CD14-positive monocyte (primary cell): ENCODE measurements at regions not wholly inside any gene's neighbourhood (a gene's known extent, or its start where the extent isn't known, plus 50 kb on each side); places are given as distances from the start of the nearest gene placed in this dataset.

Experiments
- DNase-seq, 3 donors: peaks; one replicate each; pipeline ENCODE4 v3.0.0-alpha.2; 2011 to 2022
- H2AFZ ChIP-seq: 2 replicates; pipeline ENCODE4 v1.6.0; 2012; ENCODE audit warnings: mild to moderate bottlenecking, low read depth, low read length, inconsistent platforms; ENCODE audit not compliant: insufficient read depth, poor library complexity, severe bottlenecking
- H3K27ac ChIP-seq, 2 donors: 1 replicate in 1 of 2; 2 replicates in 1 of 2; pipeline ENCODE4 v1.5.1; 2012 to 2013; ENCODE audit warnings: low read length in 2 of 2, control low read depth in 1 of 2, inconsistent platforms in 1 of 2, low read depth in 1 of 2, mild to moderate bottlenecking in 1 of 2
- H3K27me3 ChIP-seq, 2 donors: one replicate each; pipeline versions ENCODE4 v1.6.0 to v1.6.1; 2011 to 2013; ENCODE audit warnings: low read length in 2 of 2; ENCODE audit not compliant: control insufficient read depth in 2 of 2, insufficient read depth in 2 of 2
- H3K36me3 ChIP-seq, 2 donors: replicated peaks in 1 of 2; 1 replicate in 1 of 2; 2 replicates in 1 of 2; pipeline versions ENCODE4 v1.5.1 to v1.6.1; 2012 to 2013; ENCODE audit warnings: low read length in 2 of 2, control low read depth in 1 of 2, inconsistent platforms in 1 of 2, mild to moderate bottlenecking in 1 of 2; ENCODE audit not compliant: insufficient read depth in 2 of 2, control insufficient read depth in 1 of 2
- H3K4me1 ChIP-seq, 2 donors: 1 replicate in 1 of 2; 2 replicates in 1 of 2; pipeline versions ENCODE4 v1.5.1 to v1.6.1; 2012 to 2013; ENCODE audit warnings: low read length in 2 of 2, control low read depth in 1 of 2, inconsistent platforms in 1 of 2, mild to moderate bottlenecking in 1 of 2, moderate library complexity in 1 of 2; ENCODE audit not compliant: insufficient read depth in 2 of 2, control insufficient read depth in 1 of 2
- H3K4me2 ChIP-seq: replicated peaks from 2 replicates; pipeline ENCODE3; 2012; ENCODE audit warnings: low read length, moderate library complexity, mild to moderate bottlenecking; ENCODE audit not compliant: poor library complexity, severe bottlenecking; ENCODE audit errors: extremely low read depth
- H3K4me3 ChIP-seq, 3 experiments: fragments of 200-600 bp in 1 of 3; sonication (generic) in 1 of 3; replicated peaks in 1 of 3; 1 replicate in 2 of 3; 2 replicates in 1 of 3; pipeline ENCODE4 v1.5.1; 2011 to 2013; ENCODE audit warnings: low read length in 3 of 3, mild to moderate bottlenecking in 3 of 3, control low read depth in 2 of 3, low read depth in 2 of 3, inconsistent platforms in 1 of 3, moderate library complexity in 1 of 3
- H3K79me2 ChIP-seq: 2 replicates; pipeline ENCODE4 v1.6.0; 2012; ENCODE audit warnings: mild to moderate bottlenecking, control low read depth, inconsistent platforms, low read length, moderate library complexity; ENCODE audit not compliant: insufficient read depth
- H3K9ac ChIP-seq: 2 replicates; pipeline ENCODE4 v1.6.0; 2017; ENCODE audit warnings: low read length, mild to moderate bottlenecking; ENCODE audit not compliant: insufficient read depth, poor library complexity, severe bottlenecking
- H3K9me3 ChIP-seq, 2 donors: replicated peaks in 1 of 2; 1 replicate in 1 of 2; 2 replicates in 1 of 2; pipeline versions ENCODE4 v1.5.1 to v1.6.1; 2012 to 2013; ENCODE audit warnings: low read length in 2 of 2, control low read depth in 1 of 2; ENCODE audit not compliant: control insufficient read depth in 1 of 2, insufficient read depth in 1 of 2
- H4K20me1 ChIP-seq: 2 replicates; pipeline ENCODE4 v1.6.0; 2012; ENCODE audit warnings: mild to moderate bottlenecking, low read length, control low read depth, moderate library complexity; ENCODE audit not compliant: insufficient read depth
- H3K27ac Mint-ChIP-seq, 7 donors: one replicate each; pipeline ENCODE4 v1.8.0; 2020; ENCODE audit warnings: mild to moderate bottlenecking in 7 of 7, mixed read lengths in 7 of 7, moderate library complexity in 6 of 7, inconsistent platforms in 2 of 7
- H3K27me3 Mint-ChIP-seq, 3 donors: one replicate each; pipeline ENCODE4 v1.8.0; 2021 to 2022; ENCODE audit warnings: low read depth in 3 of 3, mild to moderate bottlenecking in 3 of 3, mixed read lengths in 3 of 3, moderate library complexity in 3 of 3, inconsistent platforms in 1 of 3
- H3K36me3 Mint-ChIP-seq, 2 donors: one replicate each; pipeline ENCODE4 v1.8.0; 2020; ENCODE audit warnings: mixed read lengths in 2 of 2, inconsistent platforms in 1 of 2, mild to moderate bottlenecking in 1 of 2
- H3K4me1 Mint-ChIP-seq: one replicate; pipeline ENCODE4 v1.8.0; 2020; ENCODE audit warnings: mild to moderate bottlenecking, mixed read lengths
- H3K4me3 Mint-ChIP-seq, 2 donors: one replicate each; pipeline ENCODE4 v1.8.0; 2020; ENCODE audit warnings: mild to moderate bottlenecking in 2 of 2, mixed read lengths in 2 of 2, moderate library complexity in 1 of 2
- H3K9me3 Mint-ChIP-seq, 7 donors: one replicate each; pipeline ENCODE4 v1.8.0; 2020 to 2022; ENCODE audit warnings: mixed read lengths in 7 of 7, mild to moderate bottlenecking in 6 of 7, moderate library complexity in 6 of 7, inconsistent platforms in 2 of 7
- CTCF ChIP-seq: fragments of 200-600 bp; IDR thresholded peaks from one replicate; pipeline ENCODE4 v1.8.0; 2022; ENCODE audit warnings: antibody characterized with exemption, mild to moderate bottlenecking
- WGBS: methylation state at CpG from one replicate; pipeline ENCODE4 v1.1.5; 2013; ENCODE audit warnings: missing lambda C conversion rate; ENCODE audit not compliant: insufficient coverage; 5-methylcytosine and 5-hydroxymethylcytosine counted together
- intact Hi-C, 2 donors: fragments of 100-400 bp; cut with micrococcal nuclease; formaldehyde crosslinking; loops; one replicate each; pipeline versions ENCODE4 v1.15.0 to v1.15.1; 2023

- Mint-ChIP-seq H3K4me1 (no peaks in the 10 kb centered on the region), H3K4me3 (no peak overlapping the region), H3K27me3 (peaks cover 0 to 2% (median 0%) of the 10 kb centered on the region in 3 donors), H3K27ac (no peak overlapping the region), H3K36me3 (no peaks in the 10 kb centered on the region), H3K9me3 (peaks cover 0 to 7% (median 1%) of the 10 kb centered on the region in 7 donors)
- H3K4me3 ChIP-seq: no peak overlapping the region
- no peaks in the 10 kb centered on the region for H3K36me3 ChIP-seq
- no peaks in the 10 kb centered on the region for H3K4me1 ChIP-seq
- no peaks in the 10 kb centered on the region for H3K79me2 ChIP-seq
- no peak for TF ChIP-seq CTCF
- no peak overlapping the region for H3K27ac ChIP-seq
- intact Hi-C loops: no loop called here
- H3K9ac ChIP-seq: no peak overlapping the region
- DNase-seq: no peak
- no peaks in the 10 kb centered on the region for H3K27me3 ChIP-seq
- H3K9me3 ChIP-seq: peaks cover 0 to 5% of the 10 kb centered on the region in 2 donors
- H2AFZ ChIP-seq: no peak overlapping the region
- H3K4me2 ChIP-seq: no peak overlapping the region
- H4K20me1 ChIP-seq: no peaks in the 10 kb centered on the region
These were observed 72.8 kb downstream of the CETN3 start for GRCh38 chr5:90336752-90337151.

GRCh38 chr5:90334741-90335140 lies 74.8 kb downstream of the CETN3 start:
- no peak overlapping the region for H3K27ac Mint-ChIP-seq
- intact Hi-C loops: no loop called here
- WGBS: no CpG with 5 or more reads among the region's 1 CpG
- Histone ChIP-seq H3K4me1 (no peaks in the 10 kb centered on the region), H3K79me2 (no peaks in the 10 kb centered on the region), H3K4me3 (no peak overlapping the region), H2AFZ (no peak overlapping the region), H4K20me1 (no peaks in the 10 kb centered on the region), H3K4me2 (no peak overlapping the region), H3K9me3 (peaks cover 0 to 12% of the 10 kb centered on the region in 2 donors), H3K36me3 (no peaks in the 10 kb centered on the region), H3K9ac (no peak overlapping the region), H3K27ac (no peak overlapping the region), H3K27me3 (no peaks in the 10 kb centered on the region)
- peaks cover 1 to 5% (median 3%) of the 10 kb centered on the region in 7 donors for H3K9me3 Mint-ChIP-seq
- peaks cover 0 to 2% (median 0%) of the 10 kb centered on the region in 3 donors for H3K27me3 Mint-ChIP-seq
- no peaks in the 10 kb centered on the region for H3K36me3 Mint-ChIP-seq
- no peak overlapping the region for H3K4me3 Mint-ChIP-seq
- no peak for TF ChIP-seq CTCF
- DNase-seq: no peak
- no peaks in the 10 kb centered on the region for H3K4me1 Mint-ChIP-seq
